HG03045 (cell line): ENCODE measurements at regions not wholly inside any gene's neighbourhood (a gene's known extent, or its start where the extent isn't known, plus 50 kb on each side); places are given as distances from the start of the nearest gene placed in this dataset.
"Not testable (repeated sequence)": the region's sequence is repeated elsewhere in the genome, so short reads cannot be mapped to it uniquely, and the experiment has no call there.

Experiments used
- ATAC-seq: cut with Tn5 transposase; IDR thresholded peaks from one replicate; pipeline ENCODE4 v1.9.1; 2021; ENCODE audit warnings: mild to moderate bottlenecking, moderate library complexity; ENCODE audit not compliant: unreplicated experiment

- peak; percentile 100 for ATAC-seq
Measured at GRCh38 chr9:41643571-41644279, 454.6 kb upstream of the ZNG1F start.

- ATAC-seq = not testable (repeated sequence)
Measured at GRCh38 chr9:41633726-41634125, 444.6 kb upstream of the ZNG1F start.

- not testable (repeated sequence) for ATAC-seq
Measured at GRCh38 chr9:41623666-41624065, 434.5 kb upstream of the ZNG1F start.

GRCh38 chr9:41619254-41619653 lies 430.1 kb upstream of the ZNG1F start:
- not testable (repeated sequence) for ATAC-seq

- not testable (repeated sequence) for ATAC-seq
Measured at GRCh38 chr9:41606961-41607547, 417.9 kb upstream of the ZNG1F start.

- not testable (repeated sequence) for ATAC-seq
Measured at GRCh38 chr9:41565572-41565971, 376.5 kb upstream of the ZNG1F start.
